ENCODE measurements at regions not wholly inside any gene's neighbourhood (a gene's known extent, or its start where the extent isn't known, plus 50 kb on each side); places are given as distances from the start of the nearest gene placed in this dataset.

DNA sequence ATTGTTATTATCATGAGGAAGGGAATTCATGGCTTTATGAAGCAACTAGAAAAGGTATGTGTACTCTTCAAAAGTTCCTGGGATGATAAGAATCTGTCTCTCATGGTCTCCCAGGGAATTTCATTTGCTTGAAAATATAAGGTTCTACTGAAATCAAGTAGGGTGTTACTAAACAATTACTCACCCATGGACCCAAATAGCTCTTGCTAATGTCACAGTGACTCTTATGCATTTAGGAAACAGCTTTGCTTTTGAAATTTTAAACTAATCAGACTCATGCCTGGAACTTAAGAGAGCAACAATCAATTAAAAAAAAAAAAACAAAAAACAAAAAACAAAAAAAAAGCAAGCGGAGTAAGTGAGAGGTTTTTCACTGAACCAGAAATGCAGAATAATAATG, 1546.3 kb upstream of the TENM4 start:
- Histone ChIP-seq H3K9me1 (ENCODE audit: insufficient read depth, low read length) (no peaks in the 10 kb centered on the region), H3K4me2 (ENCODE audit: low read depth, low read length) (no peak overlapping the region), H3K9me3 (ENCODE audit: control insufficient read depth, insufficient read depth, low read length) (no peaks in the 10 kb centered on the region), H3K27me3 (ENCODE audit: control insufficient read depth, insufficient read depth, low read length) (no peaks in the 10 kb centered on the region), H4K5ac (ENCODE audit: low read depth, low read length) (no peak overlapping the region), H3K56ac (ENCODE audit: extremely low read depth, insufficient read depth, low read length) (no peak overlapping the region), H4K20me1 (ENCODE audit: insufficient read depth, low read length) (no peaks in the 10 kb centered on the region), H3K14ac (replicated peaks; ENCODE audit: low read depth, low read length) (no peak overlapping the region), H3K79me1 (ENCODE audit: low read depth in 1 of 2, low read length in 2 of 2) (no peaks in the 10 kb centered on the region), H2AK9ac (replicated peaks; ENCODE audit: low read depth, low read length, poor library complexity) (no peak overlapping the region), H4K8ac (ENCODE audit: low read depth in 2 of 2, low read length in 2 of 2) (no peak overlapping the region), H2BK120ac (ENCODE audit: low read depth, low read length) (no peak overlapping the region), H2BK5ac (ENCODE audit: low read depth, low read length, poor library complexity, severe bottlenecking) (no peak overlapping the region), H3K9ac (ENCODE audit: low read depth, low read length) (no peak overlapping the region), H3K4me3 (ENCODE audit: insufficient read depth, low read depth, low read length) (no peak overlapping the region), H2BK20ac (ENCODE audit: low read depth, low read length) (no peak overlapping the region), H4K91ac (ENCODE audit: insufficient read depth, low read depth, low read length) (no peak overlapping the region), H2AK5ac (ENCODE audit: low read depth, low read length) (no peak overlapping the region), H2AFZ (replicated peaks; ENCODE audit: low read length, poor library complexity) (no peak overlapping the region), H3K36me3 (ENCODE audit: control insufficient read depth, insufficient read depth, low read length) (no peaks in the 10 kb centered on the region), H3K18ac (ENCODE audit: low read depth, low read length) (no peak overlapping the region), H3K23ac (ENCODE audit: low read depth, low read length) (no peak overlapping the region), H2BK15ac (ENCODE audit: low read depth, low read length) (no peak overlapping the region), H3K4me1 (ENCODE audit: control insufficient read depth, insufficient read depth, low read length) (no peaks in the 10 kb centered on the region), H3K27ac (ENCODE audit: insufficient read depth, low read length) (no peak overlapping the region), H3K4ac (ENCODE audit: low read depth, low read length) (no peak overlapping the region)
- TF ChIP-seq NFE2L2 (IDR thresholded peaks at IDR 0.05; ENCODE audit: low read depth, low read length) (no peak), BHLHE40 (IDR thresholded peaks at IDR 0.05; ENCODE audit: low read depth, low read length) (no peak), POLR2A (IDR thresholded peaks at IDR 0.05; ENCODE audit: low read depth, low read length) (no peak), MXI1 (IDR thresholded peaks at IDR 0.05; ENCODE audit: borderline replicate concordance, low read depth, low read length) (no peak), MAZ (IDR thresholded peaks at IDR 0.05; ENCODE audit: borderline replicate concordance, low read depth, low read length) (no peak), FOS (IDR thresholded peaks at IDR 0.05; ENCODE audit: low read depth, low read length) (no peak), RAD21 (IDR thresholded peaks at IDR 0.05; ENCODE audit: low read length) (no peak), CHD1 (IDR thresholded peaks at IDR 0.05; ENCODE audit: low read depth, low read length) (no peak), CEBPB (IDR thresholded peaks at IDR 0.05; ENCODE audit: low read depth, low read length) (no peak), MAFK (IDR thresholded peaks at IDR 0.05; ENCODE audit: low read depth, low read length) (no peak), SMC3 (IDR thresholded peaks at IDR 0.05; ENCODE audit: low read depth, low read length) (no peak), RCOR1 (IDR thresholded peaks at IDR 0.05; ENCODE audit: insufficient replicate concordance, low read length) (no peak), RFX5 (IDR thresholded peaks at IDR 0.05; ENCODE audit: low read depth, low read length) (no peak)
- TF ChIP-seq, protein P1, sequence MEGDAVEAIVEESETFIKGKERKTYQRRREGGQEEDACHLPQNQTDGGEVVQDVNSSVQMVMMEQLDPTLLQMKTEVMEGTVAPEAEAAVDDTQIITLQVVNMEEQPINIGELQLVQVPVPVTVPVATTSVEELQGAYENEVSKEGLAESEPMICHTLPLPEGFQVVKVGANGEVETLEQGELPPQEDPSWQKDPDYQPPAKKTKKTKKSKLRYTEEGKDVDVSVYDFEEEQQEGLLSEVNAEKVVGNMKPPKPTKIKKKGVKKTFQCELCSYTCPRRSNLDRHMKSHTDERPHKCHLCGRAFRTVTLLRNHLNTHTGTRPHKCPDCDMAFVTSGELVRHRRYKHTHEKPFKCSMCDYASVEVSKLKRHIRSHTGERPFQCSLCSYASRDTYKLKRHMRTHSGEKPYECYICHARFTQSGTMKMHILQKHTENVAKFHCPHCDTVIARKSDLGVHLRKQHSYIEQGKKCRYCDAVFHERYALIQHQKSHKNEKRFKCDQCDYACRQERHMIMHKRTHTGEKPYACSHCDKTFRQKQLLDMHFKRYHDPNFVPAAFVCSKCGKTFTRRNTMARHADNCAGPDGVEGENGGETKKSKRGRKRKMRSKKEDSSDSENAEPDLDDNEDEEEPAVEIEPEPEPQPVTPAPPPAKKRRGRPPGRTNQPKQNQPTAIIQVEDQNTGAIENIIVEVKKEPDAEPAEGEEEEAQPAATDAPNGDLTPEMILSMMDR (conservative IDR thresholded peaks at IDR 0.05; ENCODE audit: low read depth, low read length) = no peak
- TF ChIP-seq, protein P2, sequence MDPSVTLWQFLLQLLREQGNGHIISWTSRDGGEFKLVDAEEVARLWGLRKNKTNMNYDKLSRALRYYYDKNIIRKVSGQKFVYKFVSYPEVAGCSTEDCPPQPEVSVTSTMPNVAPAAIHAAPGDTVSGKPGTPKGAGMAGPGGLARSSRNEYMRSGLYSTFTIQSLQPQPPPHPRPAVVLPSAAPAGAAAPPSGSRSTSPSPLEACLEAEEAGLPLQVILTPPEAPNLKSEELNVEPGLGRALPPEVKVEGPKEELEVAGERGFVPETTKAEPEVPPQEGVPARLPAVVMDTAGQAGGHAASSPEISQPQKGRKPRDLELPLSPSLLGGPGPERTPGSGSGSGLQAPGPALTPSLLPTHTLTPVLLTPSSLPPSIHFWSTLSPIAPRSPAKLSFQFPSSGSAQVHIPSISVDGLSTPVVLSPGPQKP (IDR thresholded peaks at IDR 0.05; ENCODE audit: borderline replicate concordance, low read depth, low read length) = no peak
- TF ChIP-seq, protein P3, sequence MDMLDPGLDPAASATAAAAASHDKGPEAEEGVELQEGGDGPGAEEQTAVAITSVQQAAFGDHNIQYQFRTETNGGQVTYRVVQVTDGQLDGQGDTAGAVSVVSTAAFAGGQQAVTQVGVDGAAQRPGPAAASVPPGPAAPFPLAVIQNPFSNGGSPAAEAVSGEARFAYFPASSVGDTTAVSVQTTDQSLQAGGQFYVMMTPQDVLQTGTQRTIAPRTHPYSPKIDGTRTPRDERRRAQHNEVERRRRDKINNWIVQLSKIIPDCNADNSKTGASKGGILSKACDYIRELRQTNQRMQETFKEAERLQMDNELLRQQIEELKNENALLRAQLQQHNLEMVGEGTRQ (IDR thresholded peaks at IDR 0.05; ENCODE audit: low read depth, low read length) = no peak
- in situ Hi-C loops (cut with MboI; ENCODE audit: low sequenced_read_pairs) = no loop called here
- DNase-seq = no peak
- ChIA-PET CTCF (no interaction called here), POLR2A (ENCODE audit: unreplicated experiment) (no interaction called here)
- dilution Hi-C loops (cut with HindIII; ENCODE audit: low sequenced_read_pairs, unreplicated experiment) = no loop called here
- ATAC-seq (ENCODE audit: low read depth) = no peak
- WGBS, 2 experiments (ENCODE audit: extremely low coverage in 2 of 2, insufficient read length in 1 of 2) = no CpG with 5 or more reads among the region's 1 CpG
- intact Hi-C loops (cut with micrococcal nuclease) = no loop called here
- BruUV-seq (replicated peaks) = no TSS peak
